Uterus (tissue), 2 donors: ENCODE measurements at regions not wholly inside any gene's neighbourhood (a gene's known extent, or its start where the extent isn't known, plus 50 kb on each side); places are given as distances from the start of the nearest gene placed in this dataset.

Source experiments
- CTCF ChIP-seq, 4 experiments: fragments of 200-600 bp in 2 of 4; fragments of 450-650 bp in 2 of 4; sonication (generic) in 2 of 4; IDR thresholded peaks; one replicate each; pipeline ENCODE4 v1.5.1; 2016 to 2019; ENCODE audit warnings: antibody characterized with exemption in 4 of 4, mild to moderate bottlenecking in 2 of 4, moderate library complexity in 1 of 4
- POLR2A ChIP-seq, 2 donors: fragments of 450-650 bp; IDR thresholded peaks; one replicate each; pipeline ENCODE4 v1.6.1; 2016; ENCODE audit warnings: antibody characterized with exemption in 2 of 2, mild to moderate bottlenecking in 1 of 2, moderate library complexity in 1 of 2

GRCh38 chr3:166582236-166582635 lies 745.0 kb upstream of the BCHE start:
- TF ChIP-seq CTCF (IDR thresholded peaks at IDR 0.05), result no peak
- TF ChIP-seq POLR2A (IDR thresholded peaks at IDR 0.05), result no peak
